DOHH2 (cell line): ENCODE measurements at regions not wholly inside any gene's neighbourhood (a gene's known extent, or its start where the extent isn't known, plus 50 kb on each side); places are given as distances from the start of the nearest gene placed in this dataset.
A peak's percentile ranks its signal among the peaks of the same experiment; 100 is the strongest.

Experiments used
- H3F3A ChIP-seq: fragments of 200-600 bp; sonication (generic), shearing (Covaris generic); 2 replicates; pipeline ENCODE4 v1.6.0; 2016; ENCODE audit warnings: antibody characterized with exemption, mild to moderate bottlenecking; ENCODE audit not compliant: control insufficient read depth, insufficient read depth
- H3K27ac ChIP-seq: fragments of 200-600 bp; sonication (generic); 2 replicates; pipeline ENCODE4 v1.5.1; 2014; ENCODE audit warnings: low read depth, mild to moderate bottlenecking, low read length, moderate library complexity
- H3K27me3 ChIP-seq: fragments of 200-600 bp; sonication (generic); 2 replicates; pipeline ENCODE4 v1.6.1; 2014; ENCODE audit warnings: mild to moderate bottlenecking, low read length, mixed read lengths; ENCODE audit not compliant: control insufficient read depth
- H3K36me3 ChIP-seq: fragments of 200-600 bp; sonication (generic); 2 replicates; pipeline ENCODE4 v1.6.1; 2014; ENCODE audit warnings: mild to moderate bottlenecking, low read length, moderate library complexity, mixed read lengths; ENCODE audit not compliant: control insufficient read depth
- H3K4me1 ChIP-seq: fragments of 200-600 bp; sonication (generic); 2 replicates; pipeline ENCODE4 v1.6.1; 2014; ENCODE audit warnings: mild to moderate bottlenecking, low read length, mixed read lengths; ENCODE audit not compliant: control insufficient read depth
- H3K4me2 ChIP-seq: fragments of 200-600 bp; sonication (generic); 2 replicates; pipeline ENCODE4 v1.6.0; 2014; ENCODE audit warnings: mild to moderate bottlenecking, low read length, moderate library complexity
- H3K4me3 ChIP-seq: fragments of 200-600 bp; sonication (generic); 2 replicates; pipeline ENCODE4 v1.5.1; 2014; ENCODE audit warnings: mild to moderate bottlenecking, low read length, mixed read lengths
- H3K79me2 ChIP-seq: fragments of 200-600 bp; sonication (generic); 2 replicates; pipeline ENCODE4 v1.6.1; 2014; ENCODE audit warnings: mild to moderate bottlenecking, low read length, mixed read lengths; ENCODE audit not compliant: control insufficient read depth
- H3K9me2 ChIP-seq: fragments of 200-600 bp; sonication (generic); replicated peaks from 2 replicates; pipeline ENCODE4 v1.6.1; 2014; ENCODE audit warnings: mild to moderate bottlenecking, low read length, mixed read lengths; ENCODE audit not compliant: control insufficient read depth
- H3K9me3 ChIP-seq: fragments of 200-600 bp; sonication (generic); 2 replicates; pipeline ENCODE4 v1.6.1; 2014; ENCODE audit warnings: antibody characterized with exemption, low read length, mixed read lengths; ENCODE audit not compliant: control insufficient read depth, insufficient read depth
- H4K20me1 ChIP-seq: fragments of 200-600 bp; sonication (generic); 2 replicates; pipeline ENCODE4 v1.6.0; 2014; ENCODE audit warnings: low read depth, mild to moderate bottlenecking, antibody characterized with exemption, low read length, moderate library complexity; ENCODE audit not compliant: control insufficient read depth, insufficient read depth
- EZH2phosphoT487 ChIP-seq: fragments of 200-600 bp; sonication (generic); IDR thresholded peaks from 2 replicates; pipeline ENCODE4 v1.6.1; 2017; ENCODE audit warnings: borderline replicate concordance, mild to moderate bottlenecking, antibody characterized with exemption, low read length, moderate library complexity, mixed read lengths
- TF ChIP-seq, protein P1 (sequence below): fragments of 200-600 bp; sonication (generic); IDR thresholded peaks from one replicate; pipeline ENCODE4 v1.5.1; 2014; ENCODE audit warnings: antibody characterized with exemption, mild to moderate bottlenecking, low read depth, low read length; ENCODE audit not compliant: poor library complexity, severe bottlenecking

DNA sequence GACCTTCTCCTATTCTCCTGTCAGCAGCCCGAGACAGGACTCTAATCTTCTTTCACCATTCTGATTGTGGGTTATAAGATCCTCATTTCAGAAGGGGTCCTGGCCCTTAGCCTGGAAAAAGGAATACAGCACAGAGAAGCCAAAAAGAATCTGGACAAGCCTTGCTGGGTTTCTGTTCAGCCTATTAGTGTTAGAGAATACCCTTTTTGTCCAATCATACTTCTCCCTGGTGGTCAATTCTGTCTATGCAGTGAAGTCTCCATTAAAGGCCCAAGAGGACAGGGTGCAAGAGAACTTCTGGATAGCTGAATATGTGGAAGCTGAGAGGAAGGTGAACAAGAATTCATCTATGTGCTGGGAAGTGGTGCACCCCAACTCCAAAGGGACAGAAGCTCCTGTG is 105.7 kb upstream of the AGA start:
- Histone ChIP-seq H3K9me2 (no peaks in the 10 kb centered on the region), H3K27ac (no peak overlapping the region), H3F3A (no peaks in the 10 kb centered on the region), H4K20me1 (no peaks in the 10 kb centered on the region), H3K4me2 (no peak overlapping the region), H3K9me3 (no peaks in the 10 kb centered on the region), H3K4me1 (no peaks in the 10 kb centered on the region), H3K36me3 (no peaks in the 10 kb centered on the region), H3K27me3 (no peaks in the 10 kb centered on the region), H3K79me2 (no peaks in the 10 kb centered on the region), H3K4me3 (no peak overlapping the region)
- TF ChIP-seq, protein P1, sequence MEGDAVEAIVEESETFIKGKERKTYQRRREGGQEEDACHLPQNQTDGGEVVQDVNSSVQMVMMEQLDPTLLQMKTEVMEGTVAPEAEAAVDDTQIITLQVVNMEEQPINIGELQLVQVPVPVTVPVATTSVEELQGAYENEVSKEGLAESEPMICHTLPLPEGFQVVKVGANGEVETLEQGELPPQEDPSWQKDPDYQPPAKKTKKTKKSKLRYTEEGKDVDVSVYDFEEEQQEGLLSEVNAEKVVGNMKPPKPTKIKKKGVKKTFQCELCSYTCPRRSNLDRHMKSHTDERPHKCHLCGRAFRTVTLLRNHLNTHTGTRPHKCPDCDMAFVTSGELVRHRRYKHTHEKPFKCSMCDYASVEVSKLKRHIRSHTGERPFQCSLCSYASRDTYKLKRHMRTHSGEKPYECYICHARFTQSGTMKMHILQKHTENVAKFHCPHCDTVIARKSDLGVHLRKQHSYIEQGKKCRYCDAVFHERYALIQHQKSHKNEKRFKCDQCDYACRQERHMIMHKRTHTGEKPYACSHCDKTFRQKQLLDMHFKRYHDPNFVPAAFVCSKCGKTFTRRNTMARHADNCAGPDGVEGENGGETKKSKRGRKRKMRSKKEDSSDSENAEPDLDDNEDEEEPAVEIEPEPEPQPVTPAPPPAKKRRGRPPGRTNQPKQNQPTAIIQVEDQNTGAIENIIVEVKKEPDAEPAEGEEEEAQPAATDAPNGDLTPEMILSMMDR: no peak
- no peak for TF ChIP-seq EZH2phosphoT487

DNA sequence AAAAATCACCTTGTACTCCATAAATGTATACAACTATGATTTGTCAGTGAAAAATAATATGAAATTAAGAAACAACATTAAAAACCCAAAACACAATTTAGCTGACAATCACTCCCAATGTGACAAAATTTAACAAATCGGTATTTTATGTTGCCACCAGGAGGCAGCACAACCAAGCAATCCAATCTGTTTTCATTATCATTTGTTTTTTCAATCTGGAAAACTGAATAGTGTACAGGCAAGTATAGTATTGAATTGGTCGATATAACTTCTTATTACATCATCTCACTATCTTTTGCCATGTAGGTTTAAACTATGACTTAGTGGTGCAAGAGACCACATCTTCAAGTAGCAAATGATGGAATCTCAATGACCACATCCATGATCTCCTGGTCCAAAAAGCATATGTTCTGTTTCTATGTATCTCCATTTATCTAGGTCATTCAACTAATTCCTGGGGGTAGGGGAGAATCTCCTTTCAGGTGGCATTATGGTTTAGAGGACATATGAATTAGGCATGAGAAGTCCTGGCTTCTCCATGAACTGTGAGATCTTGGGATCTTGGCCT is 112.9 kb upstream of the AGA start:
- Histone ChIP-seq H3K79me2 (no peaks in the 10 kb centered on the region), H3K27ac (no peak overlapping the region), H3F3A (no peaks in the 10 kb centered on the region), H3K27me3 (no peaks in the 10 kb centered on the region), H3K4me2 (no peak overlapping the region), H3K36me3 (no peaks in the 10 kb centered on the region), H3K4me1 (no peaks in the 10 kb centered on the region), H3K9me2 (no peaks in the 10 kb centered on the region), H3K4me3 (no peak overlapping the region), H4K20me1 (no peaks in the 10 kb centered on the region), H3K9me3 (no peaks in the 10 kb centered on the region)
- no peak for TF ChIP-seq EZH2phosphoT487
- TF ChIP-seq, protein P1: peak; percentile 75

DNA sequence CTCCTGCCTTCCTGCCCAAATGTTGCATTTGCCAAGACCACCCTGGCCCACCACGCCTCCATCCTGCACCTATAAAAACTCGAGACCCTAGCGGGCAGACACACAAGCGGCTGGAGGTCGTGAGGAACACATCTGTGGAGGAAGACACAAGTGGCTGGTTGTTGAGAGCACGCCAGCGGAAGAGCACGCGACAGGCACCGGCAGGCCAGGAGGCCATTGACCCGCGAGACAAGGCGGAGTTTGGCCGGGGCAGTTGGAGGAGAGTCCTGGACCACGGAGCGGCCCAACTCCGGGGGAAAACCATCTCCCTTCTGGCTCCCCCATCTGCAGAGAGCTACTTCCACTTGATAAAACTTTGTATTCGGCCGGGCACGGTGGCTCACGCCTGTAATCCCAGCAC is 115.2 kb upstream of the AGA start:
- H3F3A ChIP-seq: no peaks in the 10 kb centered on the region
- H3K9me3 ChIP-seq: no peaks in the 10 kb centered on the region
- no peaks in the 10 kb centered on the region for H3K36me3 ChIP-seq
- no peak overlapping the region for H3K4me2 ChIP-seq
- H3K79me2 ChIP-seq: no peaks in the 10 kb centered on the region
- no peaks in the 10 kb centered on the region for H3K4me1 ChIP-seq
- no peaks in the 10 kb centered on the region for H4K20me1 ChIP-seq
- H3K27ac ChIP-seq: no peak overlapping the region
- no peak overlapping the region for H3K4me3 ChIP-seq
- no peaks in the 10 kb centered on the region for H3K27me3 ChIP-seq
- no peak for TF ChIP-seq EZH2phosphoT487
- no peaks in the 10 kb centered on the region for H3K9me2 ChIP-seq

DNA sequence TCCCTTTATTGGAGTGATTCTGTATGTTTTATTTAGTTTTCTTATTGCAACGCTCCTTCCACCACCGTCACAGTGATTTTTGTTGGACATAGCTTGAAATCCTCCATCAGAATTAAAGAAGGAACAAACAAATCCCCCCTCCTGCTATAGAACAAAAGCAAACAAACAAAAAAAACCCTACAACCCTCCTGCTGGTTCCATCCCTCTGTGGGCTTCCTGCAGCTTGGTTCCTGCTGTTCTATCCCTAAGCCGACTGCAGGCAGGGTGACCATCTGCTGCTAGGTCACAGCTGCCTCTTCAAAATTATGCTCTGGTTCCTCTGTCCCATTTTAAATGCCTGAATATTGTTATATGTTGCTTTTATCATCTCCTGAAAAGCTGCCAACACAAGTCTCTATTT is 116.8 kb upstream of the AGA start:
- Histone ChIP-seq H3K4me3 (no peak overlapping the region), H4K20me1 (no peaks in the 10 kb centered on the region), H3K79me2 (no peaks in the 10 kb centered on the region), H3K36me3 (no peaks in the 10 kb centered on the region), H3K9me2 (no peaks in the 10 kb centered on the region), H3K4me1 (no peaks in the 10 kb centered on the region), H3F3A (no peaks in the 10 kb centered on the region), H3K4me2 (no peak overlapping the region), H3K27me3 (no peaks in the 10 kb centered on the region), H3K9me3 (no peaks in the 10 kb centered on the region), H3K27ac (no peak overlapping the region)
- TF ChIP-seq, protein P1: no peak
- TF ChIP-seq EZH2phosphoT487: no peak
